Globus pallidus (tissue), 1 donor: ENCODE measurements at regions not wholly inside any gene's neighbourhood (a gene's known extent, or its start where the extent isn't known, plus 50 kb on each side); places are given as distances from the start of the nearest gene placed in this dataset.
"Not testable (repeated sequence)": the region's sequence is repeated elsewhere in the genome, so short reads cannot be mapped to it uniquely, and the experiment has no call there.

Source experiments
- DNase-seq: peaks from one replicate; pipeline ENCODE4 v3.0.0-alpha.2; 2015; ENCODE audit warnings: low spot score

DNA sequence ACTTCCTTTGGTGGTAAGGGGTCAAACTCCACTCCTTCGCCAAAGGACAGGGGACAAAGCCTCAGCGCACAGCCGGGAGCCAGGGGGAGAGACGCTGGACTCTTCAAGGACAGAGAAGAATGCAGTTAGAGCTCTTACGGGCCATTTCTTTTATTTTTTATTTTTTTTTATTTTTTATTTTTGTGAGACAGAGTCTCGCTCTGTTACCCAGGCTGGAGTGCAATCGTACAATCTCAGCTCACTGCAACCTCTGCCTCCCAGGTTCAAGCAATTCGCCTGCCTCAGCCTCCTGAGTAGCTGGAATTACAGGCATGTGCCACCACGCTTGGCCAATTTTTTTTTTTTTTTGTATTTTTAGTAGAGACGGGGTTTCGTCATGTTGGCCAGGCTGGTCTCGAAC, 93.2 kb upstream of the RPH3AL start, which contains the start of gene RFLNB:
Gene RFLNB (minus strand): TSS at position 101 of the 400 bp plus-strand sequence.
- not testable (repeated sequence) for DNase-seq

DNA sequence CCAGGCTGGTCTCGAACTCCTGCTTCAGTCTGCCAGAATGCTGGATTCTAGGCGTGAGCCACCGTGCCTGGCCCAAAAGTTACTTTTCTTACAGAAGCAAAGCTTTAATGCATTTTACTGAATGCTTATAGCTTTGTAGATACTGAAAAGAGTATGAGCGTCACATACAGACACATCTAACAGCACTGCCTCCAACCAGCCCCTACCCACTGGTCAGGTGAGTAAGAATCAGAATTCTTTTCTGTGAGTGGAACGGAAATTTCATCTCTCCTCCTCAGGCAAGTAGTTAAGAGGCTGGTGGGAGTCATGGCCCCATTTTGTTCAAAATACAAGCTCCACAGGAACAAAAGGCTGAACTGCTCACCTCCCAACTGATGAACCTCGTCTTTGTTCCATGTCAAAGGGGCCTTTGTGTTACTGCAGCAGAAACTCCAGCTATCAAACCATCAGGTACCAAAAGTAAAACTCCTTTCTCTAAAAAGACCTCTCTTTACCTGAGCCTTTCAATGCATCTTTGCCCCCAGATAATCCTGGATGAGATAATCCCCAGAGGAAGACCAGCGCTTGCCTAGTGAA, 92.4 kb upstream of the RPH3AL start:
- no peak for DNase-seq

GRCh38 chr17:443109-443508, 90.5 kb upstream of the RPH3AL start:
- no peak for DNase-seq

DNA sequence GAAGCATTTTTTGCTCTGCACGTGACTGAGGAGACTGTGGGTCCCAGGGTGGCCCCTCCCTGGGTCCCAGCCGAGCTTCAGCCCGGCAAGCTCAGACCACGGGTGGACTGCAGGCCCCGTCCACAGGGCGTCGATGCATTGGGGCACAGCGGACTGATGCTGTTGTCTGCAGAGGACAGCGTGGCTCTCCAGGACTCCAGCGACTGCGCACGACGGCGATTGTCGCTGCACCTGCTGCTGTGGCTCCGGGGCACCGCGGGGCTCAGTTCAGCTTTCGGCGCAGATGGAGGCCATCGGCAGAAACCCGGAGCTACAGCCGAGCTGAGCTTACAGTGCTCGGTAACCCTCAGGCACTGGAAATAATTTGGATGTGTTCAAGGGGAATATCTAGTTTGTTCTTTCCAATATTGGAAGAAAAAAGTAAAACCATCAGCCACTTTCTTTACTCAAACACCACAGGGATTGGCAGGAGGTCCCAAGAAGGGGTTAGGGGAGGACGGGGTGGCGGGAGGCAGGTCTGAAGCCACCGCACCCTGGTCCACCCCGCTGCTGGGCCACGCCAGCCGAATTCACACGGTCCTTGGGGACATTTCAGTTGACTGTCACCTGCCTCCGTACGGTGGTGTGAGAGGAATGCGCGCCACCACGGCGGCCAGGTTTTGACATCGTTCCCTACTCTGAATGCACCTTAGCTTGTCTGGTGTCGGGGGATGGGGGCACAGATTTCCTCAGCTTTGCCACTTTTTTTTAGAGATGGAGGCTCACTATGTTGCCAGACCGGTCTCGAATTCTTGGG, 88.7 kb upstream of the RPH3AL start:
- no peak for DNase-seq

GRCh38 chr17:438191-438590, 85.6 kb upstream of the RPH3AL start:
- no peak for DNase-seq

GRCh38 chr17:437545-437944, 84.9 kb upstream of the RPH3AL start:
- DNase-seq: no peak

GRCh38 chr17:436571-436970, 84.0 kb upstream of the RPH3AL start:
- DNase-seq: no peak

GRCh38 chr17:432471-432870, 79.9 kb upstream of the RPH3AL start:
- DNase-seq: not testable (repeated sequence)

DNA sequence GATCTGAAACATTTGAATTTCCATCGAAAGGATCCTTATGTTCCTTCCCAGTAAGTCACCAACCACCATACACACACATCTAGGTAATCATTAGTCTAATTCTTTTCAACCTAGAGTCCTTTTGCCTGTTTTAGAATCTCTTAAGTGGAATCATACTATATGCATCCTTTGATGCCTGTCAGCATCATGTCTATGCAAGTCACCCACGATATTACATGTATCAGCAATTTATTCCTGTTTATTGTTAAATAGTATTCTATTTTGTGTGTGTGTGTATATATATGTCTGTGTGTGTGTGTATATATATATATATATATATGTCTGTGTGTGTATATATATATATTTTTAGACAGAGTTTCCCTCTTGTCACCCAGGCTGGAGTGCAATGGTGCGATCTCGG, 78.9 kb upstream of the RPH3AL start:
- DNase-seq: no peak

DNA sequence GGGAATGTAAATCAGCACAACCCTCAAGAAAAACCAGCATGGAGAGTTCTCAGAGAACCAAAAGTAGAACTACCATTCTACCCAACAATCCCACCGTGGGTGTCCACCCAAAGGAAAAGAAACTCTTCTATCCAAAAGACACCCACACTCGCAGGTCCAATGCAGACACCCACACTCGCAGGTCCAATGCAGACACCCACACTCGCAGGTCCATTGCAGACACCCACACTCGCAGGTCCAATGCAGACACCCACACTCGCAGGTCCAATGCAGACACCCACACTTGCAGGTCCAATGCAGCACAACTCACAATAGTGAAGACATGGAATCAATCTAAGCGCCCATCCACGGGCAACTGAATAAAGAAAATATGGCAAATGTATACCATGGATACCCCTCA, 77.0 kb upstream of the RPH3AL start:
- no peak for DNase-seq

- DNase-seq: no peak
Observed at GRCh38 chr17:428414-428813, 75.8 kb upstream of the RPH3AL start.

- no peak for DNase-seq
Observed at GRCh38 chr17:427891-428290, 75.3 kb upstream of the RPH3AL start.

DNA sequence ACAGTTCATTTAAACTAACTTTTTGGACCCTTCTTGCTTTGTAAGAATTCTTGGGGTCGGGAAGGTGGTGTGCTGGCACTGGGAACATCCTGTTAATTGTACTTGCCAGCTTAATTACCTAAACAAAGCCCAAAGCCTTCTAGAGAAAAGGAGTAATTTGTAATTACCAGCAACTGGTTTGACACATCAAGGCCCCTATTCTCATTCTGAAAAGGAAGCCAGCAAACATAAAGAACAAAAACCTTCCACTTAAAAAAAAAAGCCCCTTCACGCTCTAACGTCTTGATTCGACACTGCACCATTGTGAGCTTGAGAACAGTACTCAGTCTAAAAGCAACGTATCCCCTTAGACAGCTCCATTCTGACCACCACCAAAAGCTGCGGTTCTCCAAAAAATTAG, 74.7 kb upstream of the RPH3AL start:
- DNase-seq: no peak

GRCh38 chr17:422196-422930, 69.8 kb upstream of the RPH3AL start:
- no peak for DNase-seq

DNA sequence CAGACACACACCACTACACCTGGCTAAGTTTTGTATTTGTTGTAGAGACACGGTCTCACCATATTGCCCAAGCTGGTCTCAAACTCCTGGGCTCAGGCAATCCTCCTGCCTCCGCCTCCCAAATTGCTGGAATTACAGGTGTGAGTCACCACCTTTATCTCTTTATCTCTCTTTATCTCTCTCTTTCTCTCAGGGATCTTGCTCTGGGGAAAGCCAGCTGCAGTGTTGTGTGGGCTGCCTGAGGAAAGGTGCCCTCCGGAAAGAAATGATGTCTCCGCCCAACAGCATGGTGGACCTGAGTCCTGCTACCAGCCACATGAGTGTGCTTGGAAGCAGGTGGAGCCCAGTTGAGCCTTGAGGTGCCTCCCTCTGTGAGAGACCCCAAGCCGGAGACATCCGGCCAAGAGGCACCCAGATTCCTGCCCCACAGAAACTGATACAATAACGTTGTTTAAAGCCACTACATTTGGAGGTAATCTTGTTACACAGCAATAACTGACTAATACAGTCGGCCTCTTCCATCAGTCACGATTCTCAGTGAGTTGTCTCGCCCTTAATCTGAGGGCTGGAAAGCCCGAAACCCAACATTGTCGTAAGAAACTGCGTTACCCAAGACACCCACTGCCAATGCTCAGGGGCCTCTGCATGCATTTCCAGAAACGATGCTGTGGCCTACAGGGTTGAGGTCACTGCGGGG, 68.0 kb upstream of the RPH3AL start:
- DNase-seq: no peak

GRCh38 chr17:419073-419735, 66.6 kb upstream of the RPH3AL start:
- DNase-seq: no peak

DNA sequence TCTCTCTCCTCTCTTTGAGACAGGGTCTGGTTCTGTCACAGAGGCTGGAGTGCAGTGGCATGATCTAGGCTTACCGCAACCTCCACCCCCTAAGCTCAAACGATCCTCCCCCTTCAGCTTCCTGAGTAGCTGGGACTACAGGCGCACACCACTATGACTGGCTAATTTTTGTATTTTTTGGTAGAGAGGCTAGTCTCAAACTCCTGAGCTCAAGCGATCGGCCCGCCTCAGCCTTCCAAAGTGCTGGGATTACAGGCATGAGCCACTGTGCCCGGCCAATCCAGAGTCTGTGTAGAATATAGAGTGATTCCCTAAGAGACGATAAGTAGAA, 65.8 kb upstream of the RPH3AL start:
- DNase-seq: no peak

DNA sequence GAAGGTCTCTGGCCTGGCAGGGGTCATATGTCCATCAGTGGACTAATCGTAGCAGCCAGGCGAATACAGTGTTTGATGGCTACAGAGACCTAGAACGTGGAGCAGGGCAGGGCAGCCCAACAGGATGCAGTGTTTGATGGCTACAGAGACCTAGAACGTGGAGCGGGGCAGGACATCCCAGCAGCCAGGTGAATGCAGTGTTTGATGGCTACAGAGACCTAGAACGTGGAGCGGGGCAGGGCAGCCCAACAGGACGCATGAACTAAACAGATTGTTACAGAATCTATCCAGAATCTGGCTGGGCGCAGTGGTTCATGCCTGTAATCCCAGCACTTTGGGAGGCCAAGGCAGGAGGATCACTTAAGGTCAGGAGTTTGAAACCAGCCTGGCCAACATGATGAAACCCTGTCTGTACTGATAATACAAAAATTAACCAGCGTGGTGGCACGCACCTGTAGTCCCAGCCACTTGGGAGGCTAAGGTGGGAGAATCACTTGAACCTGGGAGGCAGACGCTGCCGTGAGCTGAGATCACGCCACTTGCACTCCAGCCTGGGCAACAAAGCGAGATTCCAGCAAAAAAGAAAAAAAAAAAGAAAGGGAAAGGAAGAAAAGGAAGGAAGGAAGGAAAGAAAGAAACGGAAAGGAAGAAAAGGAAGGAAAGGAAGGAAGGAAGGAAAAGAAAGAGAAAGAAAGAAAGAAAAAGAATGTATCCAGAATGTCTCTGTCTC, 65.2 kb upstream of the RPH3AL start:
- no peak for DNase-seq

GRCh38 chr17:416293-417206, 63.9 kb upstream of the RPH3AL start:
- no peak for DNase-seq

DNA sequence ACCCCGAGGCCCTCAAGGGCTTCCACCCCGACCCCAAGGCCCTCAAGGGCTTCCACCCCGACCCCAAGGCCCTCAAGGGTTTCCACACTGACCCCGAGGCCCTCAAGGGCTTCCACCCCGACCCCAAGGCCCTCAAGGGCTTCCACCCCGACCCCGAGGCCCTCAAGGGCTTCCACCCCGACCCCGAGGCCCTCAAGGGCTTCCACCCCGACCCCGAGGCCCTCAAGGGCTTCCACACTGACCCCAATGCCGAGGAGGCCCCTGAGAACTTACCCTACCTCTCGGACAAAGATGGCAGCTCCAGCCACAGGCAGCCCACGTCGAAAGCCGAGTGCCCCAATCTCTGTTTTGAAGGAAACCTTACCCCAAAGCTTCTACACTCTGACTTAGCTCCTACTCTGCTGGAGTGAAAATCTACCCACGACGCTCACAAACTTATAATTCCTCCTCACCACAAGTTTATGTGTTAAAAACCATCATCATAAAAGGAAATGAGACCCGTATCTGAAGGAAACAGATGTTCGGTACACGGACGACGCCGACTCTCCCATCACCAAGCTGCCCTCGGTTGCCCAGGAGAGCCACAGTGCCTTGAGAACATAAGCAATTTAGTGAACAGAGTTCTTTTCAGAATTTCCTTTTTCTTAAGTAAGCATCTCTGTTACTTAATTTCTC, 61.2 kb upstream of the RPH3AL start:
- no peak for DNase-seq
